HG02763 (cell line): ENCODE measurements at regions not wholly inside any gene's neighbourhood (a gene's known extent, or its start where the extent isn't known, plus 50 kb on each side); places are given as distances from the start of the nearest gene placed in this dataset.

ENCODE experiments used
- ATAC-seq: cut with Tn5 transposase; IDR thresholded peaks from one replicate; pipeline ENCODE4 v1.9.1; 2021; ENCODE audit warnings: mild to moderate bottlenecking, moderate library complexity; ENCODE audit not compliant: unreplicated experiment

GRCh38 chr20:23232679-23233308 is 117.8 kb upstream of the NXT1 start:
- no peak for ATAC-seq

- no peak for ATAC-seq
Observed at GRCh38 chr20:23232219-23232581, 118.4 kb upstream of the NXT1 start.

- no peak for ATAC-seq
Observed at GRCh38 chr20:23231561-23232218, 118.9 kb upstream of the NXT1 start.

GRCh38 chr20:23230766-23231385 is 119.7 kb upstream of the NXT1 start:
- no peak for ATAC-seq

- no peak for ATAC-seq
Observed at GRCh38 chr20:23229989-23230388, 120.6 kb upstream of the NXT1 start.

- no peak for ATAC-seq
Observed at GRCh38 chr20:23228912-23229311, 121.7 kb upstream of the NXT1 start.

- ATAC-seq = no peak
Observed at GRCh38 chr20:23227976-23228375, 122.6 kb upstream of the NXT1 start.

GRCh38 chr20:23227274-23227673 is 123.3 kb upstream of the NXT1 start:
- no peak for ATAC-seq

- ATAC-seq = no peak
Observed at GRCh38 chr20:23226612-23227265, 123.9 kb upstream of the NXT1 start.

GRCh38 chr20:23225407-23226060 is 125.1 kb upstream of the NXT1 start:
- ATAC-seq = no peak

GRCh38 chr20:23224806-23225205 is 125.8 kb upstream of the NXT1 start:
- ATAC-seq = no peak

- no peak for ATAC-seq
Observed at GRCh38 chr20:23223908-23224580, 126.5 kb upstream of the NXT1 start.

GRCh38 chr20:23222531-23223200 is 127.9 kb upstream of the NXT1 start:
- no peak for ATAC-seq

- ATAC-seq = no peak
Observed at GRCh38 chr20:23217023-23217422, 130.9 kb upstream of the CD93 start.

GRCh38 chr20:23215344-23215995 is 129.3 kb upstream of the CD93 start:
- ATAC-seq = no peak

GRCh38 chr20:23214903-23215302 is 128.8 kb upstream of the CD93 start:
- ATAC-seq = no peak

GRCh38 chr20:23212464-23212995 is 126.4 kb upstream of the CD93 start:
- ATAC-seq = no peak

- ATAC-seq = no peak
Observed at GRCh38 chr20:23212011-23212410, 125.9 kb upstream of the CD93 start.

- ATAC-seq = no peak
Observed at GRCh38 chr20:23211164-23211563, 125.0 kb upstream of the CD93 start.
